ENCODE measurements at regions not wholly inside any gene's neighbourhood (a gene's known extent, or its start where the extent isn't known, plus 50 kb on each side); places are given as distances from the start of the nearest gene placed in this dataset.

- DNase-seq, result no peak
Observed at GRCh38 chr2:157056200-157056676, 201.3 kb upstream of the GALNT5 start.

GRCh38 chr2:157058161-157058560, 199.3 kb upstream of the GALNT5 start:
- no peak for DNase-seq

- DNase-seq, result no peak
Observed at GRCh38 chr2:157059036-157059435, 198.5 kb upstream of the GALNT5 start.

GRCh38 chr2:157061799-157062198, 195.7 kb upstream of the GALNT5 start:
- no peak for DNase-seq

GRCh38 chr2:157067562-157067961, 189.9 kb upstream of the GALNT5 start:
- no peak for DNase-seq

- DNase-seq, result no peak
Observed at GRCh38 chr2:157068237-157068636, 189.3 kb upstream of the GALNT5 start.

GRCh38 chr2:157075924-157076323, 181.6 kb upstream of the GALNT5 start:
- DNase-seq, result no peak

- DNase-seq, result no peak
Observed at GRCh38 chr2:157076526-157077161, 180.9 kb upstream of the GALNT5 start.

GRCh38 chr2:157077753-157078350, 179.7 kb upstream of the GALNT5 start:
- DNase-seq, result no peak

- no peak for DNase-seq
Observed at GRCh38 chr2:157082950-157083349, 174.6 kb upstream of the GALNT5 start.

- DNase-seq, result no peak
Observed at GRCh38 chr2:157085522-157085921, 172.0 kb upstream of the GALNT5 start.

GRCh38 chr2:157087373-157088002, 170.0 kb upstream of the GALNT5 start:
- no peak for DNase-seq

- no peak for DNase-seq
Observed at GRCh38 chr2:157093666-157094065, 163.8 kb upstream of the GALNT5 start.

GRCh38 chr2:157105372-157105771, 152.1 kb upstream of the GALNT5 start:
- DNase-seq, result no peak

- DNase-seq, result no peak
Observed at GRCh38 chr2:157106950-157107349, 150.6 kb upstream of the GALNT5 start.

- no peak for DNase-seq
Observed at GRCh38 chr2:157107460-157107859, 150.0 kb upstream of the GALNT5 start.

GRCh38 chr2:157107877-157108276, 149.6 kb upstream of the GALNT5 start:
- no peak for DNase-seq

- DNase-seq, result no peak
Observed at GRCh38 chr2:157122776-157123175, 134.7 kb upstream of the GALNT5 start.

- DNase-seq, result no peak
Observed at GRCh38 chr2:157124731-157125130, 132.8 kb upstream of the GALNT5 start.

GRCh38 chr2:157125685-157126084, 131.8 kb upstream of the GALNT5 start:
- DNase-seq, result no peak

- DNase-seq, result no peak
Observed at GRCh38 chr2:157127249-157128012, 130.1 kb upstream of the GALNT5 start.

- DNase-seq, result no peak
Observed at GRCh38 chr2:157143901-157144300, 113.6 kb upstream of the GALNT5 start.

- no peak for DNase-seq
Observed at GRCh38 chr2:157149270-157149669, 108.2 kb upstream of the GALNT5 start.
